ENCODE measurements at regions not wholly inside any gene's neighbourhood (a gene's known extent, or its start where the extent isn't known, plus 50 kb on each side); places are given as distances from the start of the nearest gene placed in this dataset.
"Not testable (repeated sequence)": the region's sequence is repeated elsewhere in the genome, so short reads cannot be mapped to it uniquely, and the experiment has no call there.

GRCh38 chrX:78603908-78604307 lies 55.2 kb downstream of the RTL3 start:
- DNase-seq (ENCODE audit: low read depth in 4 of 4, low spot score in 3 of 4) = no peak

DNA sequence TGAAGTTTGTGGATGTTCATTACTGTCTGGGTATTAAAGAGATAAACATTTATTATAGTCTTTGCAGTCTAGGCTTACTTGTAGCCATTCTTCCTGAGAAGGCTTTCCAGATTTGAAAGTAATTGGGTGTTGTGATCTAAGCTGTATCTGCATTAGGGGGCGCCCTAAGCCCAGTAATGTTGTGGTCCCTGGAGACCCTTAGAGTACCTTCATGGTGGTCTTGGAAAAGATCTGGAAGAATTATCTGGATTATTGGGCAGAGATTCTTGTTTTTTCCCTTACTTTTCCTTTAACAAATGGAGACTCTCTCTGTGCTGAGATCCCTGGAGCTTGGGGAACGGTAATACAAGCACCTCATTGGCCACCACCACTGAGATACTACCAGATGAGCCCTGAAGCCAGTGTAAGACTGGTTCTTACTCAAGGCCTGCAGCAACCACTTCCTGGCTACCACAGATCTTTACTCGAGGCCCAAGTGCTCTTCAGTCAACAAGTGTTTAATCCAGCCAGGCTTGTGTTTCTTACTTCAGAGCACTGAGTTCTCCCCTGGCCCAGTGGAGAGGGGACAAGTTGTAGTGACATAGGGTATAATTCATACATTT lies 63.1 kb downstream of the RTL3 start:
- peak in 1 of 4 donors; percentile 1 for DNase-seq (ENCODE audit: low read depth in 4 of 4, low spot score in 3 of 4)

DNA sequence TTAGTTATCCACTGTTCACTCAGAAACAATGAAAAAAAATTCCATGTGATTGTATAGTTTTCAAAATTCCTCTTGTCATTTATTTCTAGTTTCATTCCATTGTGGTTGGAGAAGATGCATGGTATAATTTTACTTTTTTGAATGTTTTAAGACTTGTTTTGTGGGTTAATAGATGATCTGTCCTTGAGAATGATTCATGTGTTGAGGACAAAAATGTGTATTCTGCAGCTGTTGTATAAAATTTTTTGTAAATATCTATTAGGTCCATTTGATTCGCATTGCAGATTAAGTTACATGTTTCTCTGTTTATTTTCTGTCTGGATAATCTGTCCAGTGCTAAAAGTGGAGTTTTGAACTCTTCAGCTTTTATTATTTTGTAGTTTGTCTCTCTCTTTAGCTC lies 65.4 kb downstream of the RTL3 start:
- DNase-seq (ENCODE audit: low read depth in 4 of 4, low spot score in 3 of 4) = no peak

GRCh38 chrX:78592030-78592429 lies 67.1 kb downstream of the RTL3 start:
- DNase-seq (ENCODE audit: low read depth in 4 of 4, low spot score in 3 of 4) = no peak

- no peak for DNase-seq (ENCODE audit: low read depth in 4 of 4, low spot score in 3 of 4)
Measured at GRCh38 chrX:78574306-78574705, 84.8 kb downstream of the RTL3 start.

DNA sequence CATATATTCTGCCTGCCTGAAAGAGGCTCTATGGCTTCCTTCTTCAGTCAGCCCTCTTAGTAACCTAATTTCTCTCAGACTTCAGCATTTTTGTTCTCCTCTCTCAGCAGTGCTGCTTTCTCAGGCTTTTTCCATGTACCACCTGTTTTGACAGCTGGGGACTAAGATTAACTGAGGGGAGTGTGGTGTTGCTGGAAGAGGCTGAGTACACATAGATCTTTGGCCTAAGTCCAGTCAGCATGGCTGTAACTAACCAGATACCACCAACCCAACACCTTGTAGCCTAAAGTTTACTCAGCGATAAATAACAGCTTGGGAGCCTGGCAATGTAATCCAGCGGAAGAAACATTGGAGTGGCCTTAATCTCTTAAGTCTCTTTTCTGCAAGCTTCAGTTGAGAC lies 85.5 kb downstream of the RTL3 start:
- no peak for DNase-seq (ENCODE audit: low read depth in 4 of 4, low spot score in 3 of 4)

- DNase-seq (ENCODE audit: low read depth in 4 of 4, low spot score in 3 of 4) = no peak
Measured at GRCh38 chrX:78571849-78572248, 87.3 kb downstream of the RTL3 start.

DNA sequence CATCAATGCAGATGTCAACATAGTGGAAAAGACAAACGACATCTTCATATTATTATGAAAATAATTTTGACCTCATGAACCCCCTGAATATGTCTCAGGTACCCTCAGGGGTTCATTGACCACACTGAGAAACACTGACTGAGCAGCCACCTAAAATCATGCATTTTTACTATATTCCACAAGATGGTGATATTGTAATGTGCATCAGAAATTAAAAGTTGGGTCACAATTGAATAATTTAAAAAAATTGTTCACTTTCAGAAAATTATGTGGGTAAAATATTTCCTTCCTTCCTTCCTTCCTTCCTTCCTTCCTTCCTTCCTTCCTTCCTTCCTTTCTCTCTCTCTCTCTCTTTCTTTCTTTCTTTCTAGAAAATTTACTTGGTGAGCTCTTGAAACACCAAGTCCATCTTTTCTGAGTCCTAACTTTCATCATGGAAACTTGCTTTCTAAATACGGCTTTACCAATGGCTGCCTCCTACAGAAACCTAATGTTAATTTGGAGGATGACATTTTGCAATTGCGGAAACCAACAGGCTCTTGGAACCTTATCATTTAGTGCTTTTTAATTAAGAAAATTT lies 103.6 kb downstream of the RTL3 start:
- DNase-seq (ENCODE audit: low read depth in 4 of 4, low spot score in 3 of 4) = no peak

GRCh38 chrX:78552628-78553027 lies 106.5 kb downstream of the RTL3 start:
- DNase-seq (ENCODE audit: low read depth in 4 of 4, low spot score in 3 of 4) = not testable (repeated sequence)

GRCh38 chrX:78548012-78548411 lies 111.1 kb downstream of the RTL3 start:
- no peak for DNase-seq (ENCODE audit: low read depth in 4 of 4, low spot score in 3 of 4)

DNA sequence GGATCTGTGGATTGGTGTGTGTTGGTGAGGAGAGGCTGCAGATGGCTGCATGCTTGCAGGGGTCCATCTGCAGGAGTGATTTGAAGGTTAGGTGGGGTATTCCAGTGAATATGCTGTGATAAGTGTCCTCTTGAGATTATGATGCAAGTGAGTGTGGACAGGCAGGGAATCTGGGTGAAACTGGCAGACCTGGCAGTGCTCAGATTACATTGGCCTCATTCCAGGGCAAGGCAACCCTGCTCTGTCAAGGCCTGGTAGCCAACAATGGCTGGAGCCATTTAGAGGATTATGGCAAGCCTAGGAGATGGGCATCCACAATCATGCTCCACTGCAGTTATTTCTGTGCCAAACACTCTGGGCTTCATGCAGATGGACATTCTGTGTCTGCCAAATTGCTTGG lies 113.9 kb downstream of the RTL3 start:
- no peak for DNase-seq (ENCODE audit: low read depth in 4 of 4, low spot score in 3 of 4)

DNA sequence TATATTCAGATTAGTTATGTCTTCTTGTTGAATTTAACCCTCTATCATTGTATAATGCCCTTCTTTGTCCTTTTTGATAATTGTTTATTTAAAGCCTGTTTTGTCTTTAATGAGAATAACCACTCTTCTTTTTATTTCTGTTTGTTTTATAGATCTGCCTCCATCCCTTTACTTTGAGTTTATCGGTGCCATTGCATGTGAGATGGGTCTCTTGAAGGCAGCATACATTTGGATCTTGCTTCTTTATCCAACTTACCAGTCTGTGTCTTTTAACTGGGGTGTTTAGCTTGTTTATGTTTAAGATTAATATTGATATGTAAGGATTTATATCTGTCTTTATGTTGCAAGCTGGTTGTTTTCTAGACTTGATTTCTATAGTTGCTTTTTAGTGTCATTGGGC lies 115.8 kb downstream of the RTL3 start:
- DNase-seq (ENCODE audit: low read depth in 4 of 4, low spot score in 3 of 4) = no peak

DNA sequence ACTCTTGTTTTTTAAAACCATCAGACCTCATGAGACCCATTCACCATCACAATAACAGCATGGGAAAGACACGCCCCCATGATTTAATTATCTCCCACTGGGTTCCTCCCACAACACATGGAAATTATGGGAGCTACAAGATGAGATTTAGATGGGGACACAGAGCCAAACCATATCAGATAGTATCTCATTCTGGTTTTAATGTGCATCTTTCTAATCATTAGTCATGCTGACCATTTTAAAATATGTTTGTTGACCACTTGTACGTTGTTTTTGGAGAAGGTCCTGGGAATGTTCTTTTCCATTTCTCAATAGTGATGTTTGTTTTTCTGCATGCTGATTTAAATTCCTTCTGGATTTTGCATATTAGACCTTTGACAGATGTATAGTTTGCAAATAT lies 119.0 kb downstream of the RTL3 start:
- no peak for DNase-seq (ENCODE audit: low read depth in 4 of 4, low spot score in 3 of 4)

DNA sequence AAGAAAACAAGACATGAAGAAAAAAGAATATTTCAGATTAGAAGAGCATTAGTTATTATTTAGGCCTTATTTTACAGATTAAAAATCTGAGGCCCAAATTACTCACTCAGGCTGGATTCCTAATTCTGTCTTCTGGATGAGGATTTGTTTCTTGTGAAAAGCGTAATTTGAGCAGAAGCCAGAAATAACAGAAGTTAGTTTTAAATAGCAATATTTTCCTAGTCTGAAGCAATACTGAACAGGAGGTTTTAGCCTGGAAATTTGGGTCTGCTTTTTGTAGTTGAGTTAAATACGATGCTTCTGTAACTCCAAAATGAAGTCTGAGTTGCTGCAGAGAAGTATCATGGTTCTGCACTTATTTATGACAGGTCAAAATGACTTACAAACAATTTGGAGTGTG lies 124.9 kb downstream of the RTL3 start:
- no peak for DNase-seq (ENCODE audit: low read depth in 4 of 4, low spot score in 3 of 4)

DNA sequence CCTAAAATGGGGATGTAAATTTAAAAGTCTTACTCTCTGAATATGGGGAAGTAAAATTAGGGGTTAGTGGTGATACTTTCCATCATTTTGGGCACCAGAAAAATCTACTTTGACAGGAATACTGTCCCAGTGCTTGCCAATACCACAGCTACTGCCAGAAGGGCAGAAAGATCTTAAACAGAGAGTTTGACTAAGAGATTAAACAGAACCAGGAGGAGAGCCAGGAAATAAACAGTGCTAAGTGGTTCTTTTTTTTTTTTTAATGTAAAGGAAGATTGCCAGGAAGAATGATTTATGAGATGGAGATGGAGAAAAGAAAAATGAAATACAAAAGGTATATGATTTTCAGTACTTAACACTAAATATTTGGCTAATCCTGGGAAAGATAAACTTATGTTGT lies 126.8 kb downstream of the RTL3 start:
- no peak for DNase-seq (ENCODE audit: low read depth in 4 of 4, low spot score in 3 of 4)

- no peak for DNase-seq (ENCODE audit: low read depth in 4 of 4, low spot score in 3 of 4)
Measured at GRCh38 chrX:78527818-78528217, 131.3 kb downstream of the RTL3 start.

GRCh38 chrX:78527263-78527662 lies 131.9 kb downstream of the RTL3 start:
- DNase-seq (ENCODE audit: low read depth in 4 of 4, low spot score in 3 of 4) = no peak

GRCh38 chrX:78522601-78523000 lies 136.5 kb downstream of the RTL3 start:
- no peak for DNase-seq (ENCODE audit: low read depth in 4 of 4, low spot score in 3 of 4)

- DNase-seq (ENCODE audit: low read depth in 4 of 4, low spot score in 3 of 4) = no peak
Measured at GRCh38 chrX:78517124-78517523, 142.0 kb downstream of the RTL3 start.

- DNase-seq (ENCODE audit: low read depth in 4 of 4, low spot score in 3 of 4) = no peak
Measured at GRCh38 chrX:78514852-78515251, 144.3 kb downstream of the RTL3 start.

DNA sequence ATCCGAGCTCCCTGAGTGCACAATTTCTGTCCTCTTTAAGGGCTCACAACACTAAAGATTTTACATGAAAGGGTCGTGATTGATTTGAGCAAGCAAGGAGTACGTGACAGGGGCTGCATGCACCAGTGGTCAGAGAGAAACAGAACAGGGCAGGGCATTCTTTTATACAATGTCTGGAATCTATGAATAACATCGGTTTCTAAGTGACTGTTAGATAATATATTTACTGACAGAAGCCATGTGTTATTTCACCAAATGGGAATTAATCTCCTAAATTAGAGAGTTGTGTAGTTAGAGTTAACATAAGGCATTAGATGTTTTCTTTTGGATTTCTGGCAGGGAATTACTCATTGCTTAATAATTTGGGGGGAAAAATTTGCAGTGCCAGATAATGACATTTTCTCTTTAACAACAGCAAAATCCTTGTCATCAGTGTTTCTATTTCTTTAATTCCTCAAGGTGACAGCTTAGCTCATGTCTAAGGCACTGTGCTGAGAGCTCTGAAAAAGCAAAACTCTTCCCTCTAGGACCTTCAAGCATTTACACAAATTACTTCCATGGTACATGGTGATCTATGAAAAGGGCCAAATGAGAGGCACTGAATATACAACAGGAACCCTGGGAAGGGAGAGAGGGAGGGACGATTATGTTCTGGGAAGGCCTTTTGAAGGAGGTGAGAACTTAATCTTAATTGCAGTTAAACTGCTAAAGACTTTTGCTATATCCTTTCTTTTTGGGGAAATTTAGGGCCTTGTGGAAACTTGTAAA lies 145.0 kb downstream of the RTL3 start:
- no peak for DNase-seq (ENCODE audit: low read depth in 4 of 4, low spot score in 3 of 4)

DNA sequence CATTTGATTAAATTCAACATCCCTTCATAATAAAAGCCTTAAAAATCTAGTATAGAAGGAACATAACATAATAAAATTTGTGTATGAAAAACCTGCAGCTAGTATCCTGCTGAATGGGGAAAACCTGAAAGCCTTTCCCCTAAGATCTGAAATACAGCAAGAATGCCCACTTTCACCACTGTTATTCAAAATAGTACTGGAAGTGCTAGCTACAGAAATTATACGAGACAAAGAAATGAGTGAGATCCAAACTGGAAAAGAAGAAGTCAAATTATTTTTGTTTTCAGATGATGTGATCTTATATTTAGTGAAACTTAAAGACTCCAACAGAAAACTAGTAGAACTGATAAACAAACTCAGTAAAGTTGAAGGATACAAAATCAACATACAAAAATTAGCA lies 152.9 kb downstream of the RTL3 start:
- no peak for DNase-seq (ENCODE audit: low read depth in 4 of 4, low spot score in 3 of 4)
